Fibroblast of skin of left biceps (primary cell): ENCODE measurements at regions not wholly inside any gene's neighbourhood (a gene's known extent, or its start where the extent isn't known, plus 50 kb on each side); places are given as distances from the start of the nearest gene placed in this dataset.

Experiments
- DNase-seq, 2 experiments: peaks; one replicate each; pipeline ENCODE4 v3.0.0-alpha.2; 2013; ENCODE audit warnings: low read depth in 2 of 2

DNA sequence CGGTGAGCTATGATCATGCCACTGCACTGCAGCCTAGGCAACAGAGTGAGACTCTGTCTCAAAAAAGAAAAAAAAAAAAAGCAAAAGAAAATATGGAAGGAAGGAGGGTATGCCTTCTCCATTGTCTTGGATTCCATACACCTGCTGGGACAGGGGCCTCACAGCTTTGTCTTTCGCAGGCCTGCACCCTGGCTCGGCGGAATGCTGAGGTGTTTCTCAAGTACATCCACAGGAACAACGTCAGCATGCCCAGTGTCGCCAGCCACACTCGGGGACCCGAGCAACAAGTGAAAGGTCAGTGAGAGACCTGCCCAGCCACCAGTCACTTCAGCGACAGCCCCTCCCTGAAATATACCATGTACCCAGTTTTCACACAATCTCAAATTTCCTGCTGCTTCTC, 288.5 kb upstream of the UMPS start:
- DNase-seq = no peak

DNA sequence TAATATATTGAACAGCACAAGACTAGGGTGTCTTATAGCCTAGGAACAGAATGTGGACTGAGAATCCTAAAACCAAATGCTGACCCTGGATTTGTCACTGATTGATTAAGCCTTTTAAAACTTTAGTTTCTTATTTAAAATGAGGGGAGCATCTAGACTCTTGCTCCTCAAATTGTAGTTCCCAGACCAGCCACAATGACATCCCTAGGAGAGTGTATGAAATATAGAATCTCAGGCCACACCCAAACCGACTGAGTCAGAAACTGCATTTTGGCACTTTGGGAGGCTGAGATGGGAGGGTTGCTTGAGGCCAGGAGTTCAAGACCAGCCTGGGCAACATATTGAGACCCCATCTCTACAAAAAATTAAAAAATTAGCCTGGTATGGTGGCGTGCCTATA, 287.8 kb upstream of the UMPS start:
- DNase-seq = no peak

DNA sequence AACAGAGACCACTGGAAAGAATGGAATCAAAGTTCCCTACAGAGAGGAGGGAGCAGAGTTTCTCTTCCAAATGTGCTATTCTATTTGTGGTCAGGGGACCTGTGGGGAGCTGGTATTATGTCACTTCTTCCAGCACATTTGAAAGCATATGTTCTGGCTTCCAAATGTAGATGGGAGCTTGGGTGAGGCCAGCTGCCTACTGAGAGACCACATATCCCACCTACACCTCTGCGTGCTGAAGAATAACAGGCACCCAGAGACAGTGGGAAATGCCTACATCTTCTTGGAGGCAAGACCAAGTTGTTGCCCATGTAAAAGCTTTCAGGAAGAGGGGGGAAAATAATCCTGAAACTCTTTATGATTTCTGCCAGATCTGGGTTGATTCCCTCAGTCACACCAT, 286.8 kb upstream of the UMPS start:
- DNase-seq = no peak

DNA sequence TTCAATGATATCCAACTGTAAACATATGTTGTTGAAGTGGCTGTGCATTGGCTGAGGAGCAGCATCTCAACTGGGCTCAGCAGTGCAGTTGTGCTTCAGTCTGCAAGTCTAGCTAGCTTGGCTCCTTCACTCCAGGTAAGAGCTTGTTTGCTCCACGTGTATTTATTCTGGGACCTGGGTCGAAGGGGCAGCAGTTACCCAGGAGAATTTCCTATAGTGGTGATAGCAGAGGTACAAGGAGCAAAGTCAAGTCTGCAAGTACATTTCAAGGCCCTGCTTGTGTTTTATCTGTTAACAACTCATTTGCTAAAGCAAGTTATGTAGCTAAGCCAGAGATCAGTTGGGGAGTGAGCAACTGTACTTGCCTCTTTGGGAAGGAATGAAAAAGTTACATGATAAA, 286.2 kb upstream of the UMPS start:
- no peak for DNase-seq

DNA sequence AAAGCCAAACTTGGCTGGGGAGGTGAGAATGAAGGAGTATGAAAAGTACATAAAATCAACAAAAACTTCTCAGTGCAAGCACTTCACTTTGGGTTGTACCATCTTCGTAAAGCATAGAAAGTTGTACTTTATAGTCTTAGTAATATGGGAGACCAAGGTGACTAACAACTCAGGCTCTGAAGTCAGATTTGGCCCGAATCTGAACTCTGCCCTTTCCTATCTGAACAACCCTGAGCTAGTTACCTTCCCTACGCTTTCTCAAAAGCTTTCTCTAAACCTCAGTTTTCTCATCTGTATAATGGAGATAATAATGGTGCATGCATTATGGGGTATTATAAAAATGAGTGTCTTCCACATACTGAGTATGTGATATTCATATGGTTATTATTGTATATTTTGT, 285.4 kb upstream of the UMPS start:
- no peak for DNase-seq

DNA sequence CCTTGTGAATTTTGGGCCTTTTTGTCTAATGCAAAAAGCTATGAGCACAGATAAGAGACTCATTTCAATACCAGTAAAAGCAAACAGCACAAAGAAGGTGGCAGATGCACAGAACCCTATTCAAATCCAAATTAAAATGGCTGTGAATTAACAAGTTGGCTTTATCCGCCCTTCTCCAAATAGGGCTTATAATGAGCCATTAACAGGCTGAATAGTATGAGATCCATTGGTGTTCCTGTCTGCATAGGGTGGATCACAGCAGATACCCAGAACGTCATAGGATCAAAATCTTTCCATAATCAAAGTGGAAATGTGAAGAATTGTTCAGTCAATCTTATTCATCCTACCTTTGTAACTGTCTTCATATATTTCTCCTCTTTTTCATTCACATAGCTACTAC, 282.4 kb upstream of the UMPS start:
- DNase-seq = no peak

DNA sequence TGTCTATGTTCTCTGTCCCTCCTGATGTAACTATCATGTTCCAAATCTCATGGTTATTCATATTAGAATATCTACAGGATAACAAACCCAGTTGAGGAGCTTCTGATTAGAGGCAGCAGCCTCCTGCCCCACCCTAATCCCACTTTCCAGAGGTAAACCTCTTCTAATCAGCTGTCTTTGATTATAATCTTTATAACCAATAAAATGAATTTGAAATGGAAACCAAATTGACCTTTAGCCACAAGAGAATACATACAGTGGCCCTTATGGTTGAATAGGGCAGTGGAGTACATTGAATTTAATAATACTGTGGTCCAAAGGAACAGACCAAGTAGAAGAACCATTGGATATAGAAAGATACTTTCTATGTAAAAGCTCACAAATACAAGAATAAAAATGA, 281.3 kb upstream of the UMPS start:
- DNase-seq = no peak

DNA sequence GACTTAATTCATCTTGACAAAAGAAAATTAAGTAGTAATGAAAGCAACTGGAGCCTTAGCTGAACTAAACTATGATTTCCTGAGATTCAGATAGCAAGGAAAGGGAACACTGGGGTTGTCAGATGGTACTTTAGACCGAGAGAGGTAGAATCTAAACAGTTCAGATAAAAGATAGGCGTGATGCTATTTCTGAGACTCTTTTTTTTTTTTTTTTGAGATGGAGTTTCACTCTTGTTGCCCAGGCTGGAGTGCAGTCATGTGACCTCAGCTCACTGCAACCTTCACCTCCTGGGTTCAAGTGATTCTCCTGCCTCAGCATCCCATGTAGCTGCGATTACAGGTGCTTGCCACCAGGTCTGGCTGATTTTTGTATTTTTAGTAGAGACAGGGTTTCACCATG, 279.9 kb upstream of the UMPS start:
- no peak for DNase-seq

DNA sequence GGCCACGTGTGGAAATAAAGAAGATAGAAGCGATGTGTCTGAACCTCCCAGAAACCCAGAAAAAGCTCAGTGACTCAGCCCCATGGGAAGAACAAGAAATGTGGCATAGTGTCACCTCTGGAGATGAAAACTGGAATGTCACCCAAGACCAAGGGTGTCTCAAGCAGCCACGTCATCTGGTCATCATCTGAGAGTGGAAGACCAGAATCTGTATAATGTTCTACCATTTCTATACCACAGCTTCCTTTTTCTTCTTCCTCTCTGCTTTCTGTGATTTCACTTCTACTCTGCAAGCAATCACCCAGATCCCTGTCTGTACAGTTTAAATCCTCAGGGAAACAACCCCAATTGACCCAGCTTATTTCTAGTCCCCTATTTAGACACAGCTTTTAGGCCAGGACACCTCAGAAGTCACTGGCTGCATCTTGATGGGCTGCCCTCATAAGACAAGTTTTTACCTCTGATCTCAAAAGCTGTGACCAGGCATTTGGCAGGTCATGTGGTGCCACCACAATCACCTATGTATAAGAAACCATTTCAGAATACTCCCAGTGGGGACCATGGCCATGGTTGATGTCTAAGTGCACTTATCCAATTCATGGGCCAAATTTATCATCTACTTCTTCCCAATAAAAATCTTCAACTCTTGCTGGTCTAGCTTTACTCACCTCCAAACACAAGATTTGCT, 278.5 kb upstream of the UMPS start:
- DNase-seq = no peak

DNA sequence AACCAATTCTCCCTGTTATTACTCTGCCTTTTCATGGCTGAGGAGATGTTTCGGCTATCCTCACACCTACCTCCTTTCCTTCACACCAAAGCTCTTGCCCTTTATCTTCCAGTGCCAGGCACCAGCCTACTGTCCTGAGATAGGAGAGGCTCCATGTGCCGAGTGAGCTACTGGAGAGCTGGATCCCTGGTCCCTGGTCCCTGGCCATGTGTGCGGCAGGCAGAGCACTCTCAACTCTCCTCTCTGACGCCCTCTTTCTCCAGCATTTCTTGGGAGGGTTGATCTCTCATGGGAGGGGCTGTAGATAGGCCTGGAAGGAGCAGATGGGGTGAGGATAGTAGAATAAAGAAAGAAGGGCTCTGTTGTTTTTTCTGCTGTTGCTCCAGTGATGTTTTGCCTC, 277.1 kb upstream of the UMPS start:
- no peak for DNase-seq

DNA sequence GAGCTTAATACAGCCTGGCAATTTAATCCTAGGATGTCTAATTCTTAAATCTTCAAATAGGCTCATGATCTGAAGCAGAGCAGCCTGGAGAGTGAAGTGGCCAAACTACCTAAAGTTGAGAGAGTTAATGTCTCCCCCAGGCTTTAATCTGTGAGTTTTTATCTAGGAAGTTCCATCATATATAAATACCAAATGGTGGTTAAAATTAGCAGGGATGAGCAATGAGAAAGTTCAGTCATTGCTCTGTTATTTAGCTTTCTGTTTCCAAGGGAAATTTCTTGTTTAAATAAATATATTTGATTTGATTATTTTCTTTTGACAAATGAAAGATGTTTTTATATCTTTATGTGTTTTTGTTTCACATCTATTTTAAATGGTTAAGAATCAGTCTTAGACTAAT, 274.4 kb upstream of the UMPS start:
- no peak for DNase-seq

DNA sequence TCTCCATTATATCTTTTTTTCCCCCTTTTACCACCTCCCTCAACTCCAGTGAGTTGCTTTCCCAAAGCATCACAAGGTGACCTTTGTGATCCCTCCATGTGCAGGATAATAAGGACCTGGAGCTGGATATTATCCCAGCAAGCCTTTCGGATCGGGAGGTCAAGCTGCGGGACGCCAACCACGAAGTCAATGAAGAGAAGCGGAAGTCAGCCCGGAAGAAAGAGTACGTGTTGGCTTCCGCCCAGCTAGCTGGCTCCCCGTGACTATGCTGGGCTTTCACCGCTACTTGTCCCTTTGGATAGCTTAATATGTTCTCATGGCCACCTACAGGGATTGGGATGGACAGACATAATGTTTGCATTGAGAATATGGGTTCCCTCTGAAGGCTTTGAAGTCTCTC, 273.7 kb upstream of the UMPS start:
- DNase-seq = no peak

DNA sequence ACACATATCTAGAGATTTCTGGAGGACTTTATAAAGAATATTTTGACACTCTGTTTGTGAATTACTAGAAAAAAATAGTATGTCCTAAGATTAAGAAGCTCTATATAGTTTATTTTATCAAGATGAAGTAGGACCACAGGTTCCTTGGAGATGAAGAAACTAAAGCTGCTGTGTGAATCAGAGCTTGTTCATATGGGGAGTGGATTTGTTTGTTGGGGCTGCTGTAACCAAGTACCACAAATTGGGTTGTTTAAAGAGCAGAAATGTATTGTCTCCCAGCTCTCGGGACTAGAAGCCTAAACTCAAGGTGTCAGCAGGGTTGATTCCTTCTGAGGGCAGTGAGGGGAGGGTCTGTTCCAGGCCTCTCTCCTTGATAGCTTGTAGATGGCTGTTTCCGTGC, 270.6 kb upstream of the UMPS start:
- DNase-seq = no peak

DNA sequence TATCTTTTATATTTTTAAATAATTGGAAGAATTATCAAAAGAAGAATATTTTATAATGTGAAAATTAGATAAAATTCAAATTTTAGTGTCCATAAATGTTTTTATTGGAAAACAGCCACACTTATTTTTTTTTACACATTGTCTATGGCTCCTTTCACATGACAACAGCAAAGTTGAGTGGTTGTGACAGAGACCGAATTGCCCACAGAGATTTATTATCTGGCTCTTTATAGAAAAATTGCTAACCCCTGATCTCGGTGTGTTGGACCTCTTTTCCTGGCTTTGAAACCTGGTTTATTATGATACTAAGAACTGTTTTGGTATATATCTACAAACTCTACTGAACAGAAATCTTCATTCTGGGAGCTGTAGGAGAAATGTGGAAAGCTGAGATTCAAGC, 269.1 kb upstream of the UMPS start:
- DNase-seq = no peak

DNA sequence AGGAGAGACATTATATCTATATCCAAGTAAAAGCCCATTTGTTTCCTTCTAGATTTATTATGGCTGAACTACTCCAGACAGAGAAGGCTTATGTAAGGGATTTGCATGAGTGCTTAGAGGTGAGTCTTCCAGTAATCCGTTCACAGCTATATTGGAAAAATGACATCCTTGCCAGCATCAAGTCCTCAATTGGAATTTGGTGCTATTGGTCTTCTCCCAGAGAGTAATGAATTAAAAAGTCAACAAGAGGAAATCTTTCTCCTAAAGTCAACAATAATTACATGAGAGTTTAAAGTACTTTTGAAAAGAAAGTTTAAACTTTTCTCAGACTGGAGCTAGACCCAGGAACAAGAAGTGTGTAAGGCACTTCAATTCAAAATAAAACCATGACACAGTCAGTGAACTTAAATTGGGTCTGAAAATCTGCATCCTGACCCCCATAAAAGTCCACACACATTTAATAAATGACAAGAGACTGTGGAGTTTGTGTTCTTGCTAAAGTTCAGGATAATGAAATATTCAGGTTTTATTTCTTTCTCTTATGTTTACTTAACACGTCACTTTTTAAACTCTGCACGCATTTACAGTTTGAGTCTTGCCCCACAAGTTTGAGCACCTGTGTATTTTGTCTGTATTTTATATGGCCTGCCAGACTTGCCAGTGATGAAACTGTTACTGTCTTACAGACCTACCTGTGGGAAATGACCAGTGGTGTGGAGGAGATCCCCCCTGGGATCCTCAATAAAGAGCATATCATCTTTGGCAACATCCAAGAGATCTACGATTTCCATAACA, 268.2 kb upstream of the UMPS start:
- no peak for DNase-seq

DNA sequence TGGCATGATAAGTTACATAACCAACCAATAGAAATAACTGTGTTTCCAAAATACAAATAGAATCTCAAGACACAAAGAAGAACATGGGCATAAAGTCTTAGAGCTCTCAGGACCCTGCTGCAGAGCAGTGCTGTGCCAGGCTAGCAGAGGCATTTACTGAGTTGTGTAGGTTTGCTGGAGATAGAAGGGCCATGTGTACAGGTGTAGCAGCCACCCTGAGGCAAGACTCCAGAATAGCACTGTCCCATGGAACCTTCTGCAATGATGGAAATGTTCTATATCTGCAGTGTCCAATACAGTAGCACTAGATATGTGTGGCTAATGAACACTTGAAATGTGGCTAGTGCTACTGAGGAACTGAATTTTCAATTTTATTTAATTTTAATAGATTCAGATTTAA, 267.0 kb upstream of the UMPS start:
- DNase-seq = no peak

DNA sequence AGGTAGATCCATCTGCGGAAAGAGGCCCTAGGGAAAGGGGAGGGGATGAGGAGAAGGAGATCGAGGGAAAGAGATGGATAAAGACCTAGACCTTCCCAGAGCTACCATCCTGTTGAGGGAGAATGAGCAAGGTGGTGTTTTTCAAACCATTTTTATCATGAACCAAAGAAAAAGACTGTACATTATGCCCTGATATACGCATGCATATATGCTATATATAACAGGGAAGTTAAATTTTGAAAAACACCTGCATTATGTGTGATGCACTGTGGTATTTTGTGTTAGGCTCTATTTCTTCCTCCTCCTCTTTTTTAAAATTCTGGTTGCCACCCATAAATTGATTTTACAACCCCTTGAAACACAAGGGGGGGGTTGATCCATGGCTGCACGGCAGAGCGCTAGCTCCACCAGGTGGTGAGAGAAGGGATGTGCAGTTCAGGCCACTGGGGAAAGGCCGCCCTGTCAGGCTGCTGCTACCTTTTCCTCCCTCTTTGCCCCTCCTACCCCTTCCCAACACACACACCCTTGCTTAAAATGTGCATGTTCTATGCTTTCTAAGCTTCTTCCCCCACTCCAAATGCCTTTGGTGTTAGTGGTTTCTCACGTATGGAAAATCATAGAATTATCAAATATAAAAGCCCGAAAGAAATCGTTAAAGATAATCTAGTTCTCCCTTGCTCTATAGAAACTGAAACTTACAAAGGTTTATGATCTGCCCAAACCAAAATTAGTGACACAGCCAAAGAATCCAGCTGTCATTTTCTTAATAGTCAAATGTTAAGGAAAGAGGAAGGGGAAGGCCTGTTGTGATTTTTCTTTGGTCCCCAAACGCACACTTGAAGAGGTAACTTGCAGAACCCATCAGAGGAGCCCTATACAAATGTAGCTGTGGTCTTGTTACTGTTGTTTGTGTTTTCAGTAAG, 262.0 kb upstream of the UMPS start:
- DNase-seq = peak; percentile 1 to 5

DNA sequence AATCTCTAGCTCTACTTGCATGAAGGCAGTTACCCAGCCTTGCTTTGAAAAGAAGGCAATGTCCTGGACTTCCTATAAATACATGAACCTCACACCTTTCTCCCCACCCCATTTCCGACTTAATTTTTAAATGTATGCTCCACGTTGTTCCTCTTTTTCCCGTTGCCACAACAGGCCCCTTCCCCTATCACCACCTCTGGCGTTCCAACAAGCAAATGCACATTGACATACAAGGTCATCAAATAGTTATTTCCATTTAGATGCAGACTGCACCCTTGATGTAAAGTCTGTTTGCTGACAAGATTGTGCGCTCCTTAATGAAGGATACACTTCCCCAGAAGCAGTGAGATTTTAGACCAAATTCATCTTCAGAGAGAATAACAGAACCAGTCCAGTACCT, 260.7 kb upstream of the UMPS start:
- no peak for DNase-seq

DNA sequence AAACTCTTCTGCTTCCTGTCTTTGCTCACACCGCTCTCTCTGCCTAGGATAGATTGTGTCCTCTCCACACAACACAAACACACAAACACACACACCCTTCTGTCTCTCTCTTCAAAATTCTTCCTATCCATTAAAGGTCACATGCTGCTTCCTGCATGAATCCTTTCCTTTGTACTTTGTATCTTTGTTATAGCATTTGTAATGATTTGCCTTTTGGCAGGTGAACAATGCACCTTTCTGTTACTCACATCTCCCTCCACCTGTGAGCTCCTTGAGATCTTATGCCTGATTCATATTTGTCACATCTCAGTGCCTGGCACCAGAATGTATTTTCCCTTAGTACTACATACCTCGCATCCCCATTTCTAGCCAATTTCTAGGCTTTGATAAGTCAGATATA, 251.4 kb upstream of the UMPS start:
- no peak for DNase-seq

DNA sequence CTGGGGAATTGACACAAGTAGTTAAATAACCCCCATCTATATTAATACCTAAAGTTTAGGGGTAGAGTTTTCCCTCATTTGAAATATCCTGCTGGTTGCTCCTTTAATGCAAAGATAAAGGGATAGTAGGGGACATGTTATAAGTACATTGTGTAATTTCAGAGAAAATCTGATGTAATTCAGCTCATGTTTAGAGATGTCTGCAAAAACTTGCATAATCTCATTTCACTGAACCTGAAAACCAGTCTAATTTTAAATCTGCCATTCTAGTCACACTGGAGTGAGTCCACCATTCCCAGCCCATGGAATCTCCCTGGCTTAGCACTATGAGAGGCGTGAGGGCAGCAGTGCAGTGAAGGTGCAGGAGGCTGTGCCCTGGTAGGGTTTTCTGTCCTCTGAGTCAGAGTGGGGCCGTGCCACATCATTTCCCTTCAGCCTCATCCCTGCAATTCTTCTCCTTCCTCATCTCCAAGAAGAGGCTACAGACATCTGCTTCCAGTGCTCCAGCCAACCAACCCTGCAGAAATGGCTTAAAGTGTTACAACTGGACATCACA, 246.3 kb upstream of the UMPS start:
- no peak for DNase-seq

DNA sequence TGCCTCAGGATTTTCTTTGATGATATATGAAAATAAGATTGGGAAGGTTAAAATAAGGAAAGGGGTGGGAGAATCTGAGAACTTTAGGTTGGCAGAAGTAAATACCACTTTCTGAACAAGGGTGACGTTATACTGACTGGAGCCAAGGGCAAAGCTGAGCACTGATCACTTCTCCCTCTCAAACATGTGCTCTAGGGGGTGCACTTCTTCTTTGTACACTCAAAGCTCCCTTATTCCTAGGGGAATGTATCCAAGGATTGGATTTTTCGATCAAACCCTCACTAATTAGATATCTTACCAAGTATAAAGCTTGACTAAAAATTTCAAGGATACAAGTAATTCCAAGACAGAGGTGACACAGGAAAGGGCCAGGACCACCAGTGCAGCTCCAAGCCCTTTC, 243.9 kb upstream of the UMPS start:
- no peak for DNase-seq

DNA sequence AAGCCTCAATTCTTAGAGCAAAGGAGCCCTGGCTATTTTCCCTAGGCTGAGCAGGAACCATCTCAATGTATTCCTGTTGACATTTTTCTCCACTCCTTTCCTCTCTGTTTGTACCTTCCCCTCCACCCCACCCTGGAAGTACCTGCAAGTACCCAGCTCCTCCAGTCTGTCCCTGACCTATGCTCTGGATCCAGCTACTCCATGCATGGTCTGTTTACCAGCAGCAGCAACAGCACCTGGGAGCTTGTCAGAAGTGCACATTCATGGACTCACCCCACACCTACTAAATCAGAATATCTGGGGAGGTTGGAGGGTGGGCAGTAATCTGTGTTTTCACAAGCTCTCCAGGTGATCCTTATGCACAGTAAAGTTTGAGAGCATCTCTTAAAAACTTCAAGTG, 240.7 kb upstream of the UMPS start:
- DNase-seq = no peak
